Stomach (tissue), 8 donors: ENCODE measurements at regions not wholly inside any gene's neighbourhood (a gene's known extent, or its start where the extent isn't known, plus 50 kb on each side); places are given as distances from the start of the nearest gene placed in this dataset.
A peak's percentile ranks its signal among the peaks of the same experiment; 100 is the strongest.

Experiments used
- DNase-seq, 2 donors: peaks; one replicate each; pipeline versions ENCODE4 v3.0.0 to v3.0.0-alpha.2; 2013 to 2019
- H3K27ac ChIP-seq, 5 donors: fragments of 200-600 bp in 4 of 5; sonication (generic) in 4 of 5; one replicate each; pipeline ENCODE4 v1.5.1; 2013 to 2019; ENCODE audit warnings: mild to moderate bottlenecking in 1 of 5, moderate library complexity in 1 of 5
- H3K27me3 ChIP-seq, 3 donors: fragments of 200-600 bp; sonication (generic); one replicate each; pipeline ENCODE4 v1.5.1; 2017 to 2019; ENCODE audit warnings: mixed run types in 1 of 3
- H3K36me3 ChIP-seq, 4 donors: fragments of 200-600 bp; sonication (generic); 1 replicate in 3 of 4; 2 replicates in 1 of 4; pipeline ENCODE4 v1.5.1; 2016 to 2019
- H3K4me1 ChIP-seq, 4 donors: fragments of 200-600 bp; sonication (generic); one replicate each; pipeline ENCODE4 v1.5.1; 2016 to 2019
- H3K4me3 ChIP-seq, 4 donors: fragments of 200-600 bp; sonication (generic) in 3 of 4; one replicate each; pipeline ENCODE4 v1.5.1; 2016 to 2019; ENCODE audit warnings: mild to moderate bottlenecking in 1 of 4
- H3K9me3 ChIP-seq, 4 donors: fragments of 200-600 bp; sonication (generic); one replicate each; pipeline ENCODE4 v1.5.1; 2016 to 2019
- EP300 ChIP-seq: sonication (generic); formaldehyde crosslinking; IDR thresholded peaks from one replicate; pipeline ENCODE4 v1.6.1; 2017; ENCODE audit warnings: antibody characterized with exemption
- POLR2A ChIP-seq, 4 donors: fragments of 450-650 bp; IDR thresholded peaks; one replicate each; pipeline ENCODE4 v1.6.1; 2016; ENCODE audit warnings: antibody characterized with exemption in 4 of 4, control low read depth in 2 of 4, mild to moderate bottlenecking in 1 of 4, moderate library complexity in 1 of 4
- POLR2AphosphoS5 ChIP-seq, 3 donors: sonication (generic); formaldehyde crosslinking; IDR thresholded peaks; one replicate each; pipeline ENCODE4 v1.6.1; 2016; ENCODE audit warnings: antibody characterized with exemption in 3 of 3
- WGBS, 5 donors: extraction: QIAGEN DNeasy Blood & Tissue Kit in 3 of 5; methylation state at CpG; one replicate each; pipeline versions ENCODE4 v1.1.5 to v1.1.7; 2013 to 2018; 5-methylcytosine and 5-hydroxymethylcytosine counted together
- intact Hi-C: fragments of 100-400 bp; cut with DNase I; formaldehyde crosslinking; loops from one replicate; pipeline ENCODE4 v1.15.1; 2023; ENCODE audit warnings: low total_unique reads
- TF ChIP-seq, protein P1 (sequence below), 7 experiments: fragments of 450-650 bp in 4 of 7; fragments of 200-600 bp in 3 of 7; sonication (generic) in 3 of 7; IDR thresholded peaks; one replicate each; pipeline ENCODE4 v1.5.1; 2016 to 2019; ENCODE audit warnings: antibody characterized with exemption in 7 of 7, control low read depth in 2 of 7, mild to moderate bottlenecking in 1 of 7
- donor health status: healthy with polysubstance abuse.
- donor health status: Bipolar disorder and iron deficiency.
- donor health status: healthy.

DNA sequence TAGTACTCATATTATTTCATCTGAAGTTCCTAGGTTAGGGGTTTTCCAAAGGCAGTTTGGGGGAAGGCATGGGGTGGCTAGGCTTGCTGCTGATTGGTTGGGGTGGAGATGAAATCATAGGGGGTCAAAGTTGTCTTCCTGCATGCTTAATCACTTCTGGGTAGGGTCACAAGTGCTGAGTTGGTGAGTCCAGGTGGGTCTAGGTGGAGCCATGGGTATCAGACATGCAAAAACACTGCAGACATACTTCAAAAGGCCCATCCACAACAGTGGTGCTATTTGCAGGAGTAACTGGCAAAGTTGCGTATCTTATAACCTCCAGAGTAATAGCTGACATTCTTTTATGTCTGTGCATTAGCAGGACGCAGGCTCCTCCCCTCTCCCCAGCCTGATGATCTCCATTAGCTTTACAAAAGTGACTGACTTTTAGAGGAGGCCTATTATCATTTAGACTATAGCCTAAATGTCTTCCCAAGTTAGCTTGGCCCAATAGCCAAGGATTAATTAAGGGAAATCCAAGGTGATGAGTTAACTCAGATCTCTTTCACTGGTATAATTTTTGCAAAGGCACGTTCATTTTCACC lies 374.4 kb upstream of the PRMT6 start:
- Histone ChIP-seq H3K4me3 (no peak overlapping the region), H3K27ac (no peak overlapping the region), H3K36me3 (no peaks in the 10 kb centered on the region), H3K27me3 (no peaks in the 10 kb centered on the region), H3K4me1 (no peaks in the 10 kb centered on the region), H3K9me3 (no peaks in the 10 kb centered on the region)
- DNase-seq = no peak
- intact Hi-C loops = no loop called here
- no peak for TF ChIP-seq POLR2A (IDR thresholded peaks at IDR 0.05)
- TF ChIP-seq EP300 = no peak
- TF ChIP-seq POLR2AphosphoS5 (IDR thresholded peaks at IDR 0.05) = no peak
- TF ChIP-seq, protein P1, sequence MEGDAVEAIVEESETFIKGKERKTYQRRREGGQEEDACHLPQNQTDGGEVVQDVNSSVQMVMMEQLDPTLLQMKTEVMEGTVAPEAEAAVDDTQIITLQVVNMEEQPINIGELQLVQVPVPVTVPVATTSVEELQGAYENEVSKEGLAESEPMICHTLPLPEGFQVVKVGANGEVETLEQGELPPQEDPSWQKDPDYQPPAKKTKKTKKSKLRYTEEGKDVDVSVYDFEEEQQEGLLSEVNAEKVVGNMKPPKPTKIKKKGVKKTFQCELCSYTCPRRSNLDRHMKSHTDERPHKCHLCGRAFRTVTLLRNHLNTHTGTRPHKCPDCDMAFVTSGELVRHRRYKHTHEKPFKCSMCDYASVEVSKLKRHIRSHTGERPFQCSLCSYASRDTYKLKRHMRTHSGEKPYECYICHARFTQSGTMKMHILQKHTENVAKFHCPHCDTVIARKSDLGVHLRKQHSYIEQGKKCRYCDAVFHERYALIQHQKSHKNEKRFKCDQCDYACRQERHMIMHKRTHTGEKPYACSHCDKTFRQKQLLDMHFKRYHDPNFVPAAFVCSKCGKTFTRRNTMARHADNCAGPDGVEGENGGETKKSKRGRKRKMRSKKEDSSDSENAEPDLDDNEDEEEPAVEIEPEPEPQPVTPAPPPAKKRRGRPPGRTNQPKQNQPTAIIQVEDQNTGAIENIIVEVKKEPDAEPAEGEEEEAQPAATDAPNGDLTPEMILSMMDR (IDR thresholded peaks at IDR 0.05) = no peak
- WGBS, 5 donors = 58 to 89% (median 77%) methylated on average over 3 of the region's 3 CpGs

DNA sequence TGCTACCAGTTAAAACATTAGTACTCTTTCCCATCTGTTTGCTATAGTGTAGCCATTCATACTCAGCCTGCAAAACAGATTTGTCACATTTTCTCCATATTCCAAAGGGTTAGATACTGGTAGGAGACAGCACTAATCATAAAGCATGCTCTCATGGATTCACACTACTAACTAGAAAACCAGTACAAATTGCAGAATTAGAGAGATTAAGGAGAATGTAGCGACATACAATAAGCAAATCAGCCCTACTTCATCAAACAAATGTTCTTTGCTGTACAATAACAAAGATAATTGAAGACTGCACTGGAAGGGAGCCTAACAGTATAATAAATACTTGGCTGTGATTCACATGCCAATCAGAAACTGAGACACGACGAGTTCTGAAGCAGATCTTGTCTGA lies 368.0 kb upstream of the PRMT6 start:
- TF ChIP-seq, protein P1 (IDR thresholded peaks at IDR 0.05) = no peak
- TF ChIP-seq EP300 (no peak), POLR2AphosphoS5 (IDR thresholded peaks at IDR 0.05) (no peak), POLR2A (IDR thresholded peaks at IDR 0.05) (no peak)
- Histone ChIP-seq H3K27me3 (no peaks in the 10 kb centered on the region), H3K27ac (no peak overlapping the region), H3K9me3 (no peaks in the 10 kb centered on the region), H3K36me3 (no peaks in the 10 kb centered on the region), H3K4me3 (no peak overlapping the region), H3K4me1 (no peaks in the 10 kb centered on the region)
- 22 to 47% (median 46%) methylated on average over 3 of the region's 3 CpGs for WGBS, 5 donors
- DNase-seq = no peak
- intact Hi-C loops = no loop called here

DNA sequence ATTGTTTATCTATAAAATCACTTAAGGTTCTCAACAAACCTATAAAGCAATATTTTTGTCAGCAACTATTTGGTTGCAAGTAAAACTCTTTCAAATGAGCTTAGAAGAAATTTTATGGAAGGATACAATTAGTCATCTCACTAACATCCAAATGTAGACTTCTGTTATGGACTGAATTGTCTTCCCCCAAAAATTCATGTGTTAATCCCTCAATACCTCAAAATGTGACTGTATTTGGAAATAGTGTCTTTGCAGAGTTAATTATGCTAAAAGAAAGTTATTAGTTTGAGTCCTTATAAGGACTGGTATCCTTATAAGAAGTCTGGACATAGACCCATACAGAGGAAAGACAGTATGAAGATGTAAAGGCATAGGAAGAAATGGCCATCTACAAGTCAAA lies 357.8 kb upstream of the PRMT6 start:
- H3K4me3 ChIP-seq = no peak overlapping the region
- no peaks in the 10 kb centered on the region for H3K36me3 ChIP-seq
- no peaks in the 10 kb centered on the region for H3K27me3 ChIP-seq
- TF ChIP-seq, protein P1 (IDR thresholded peaks at IDR 0.05) = no peak
- TF ChIP-seq EP300 = no peak
- H3K4me1 ChIP-seq = no peaks in the 10 kb centered on the region
- intact Hi-C loops = no loop called here
- DNase-seq = no peak
- no peak overlapping the region for H3K27ac ChIP-seq
- no peaks in the 10 kb centered on the region for H3K9me3 ChIP-seq

DNA sequence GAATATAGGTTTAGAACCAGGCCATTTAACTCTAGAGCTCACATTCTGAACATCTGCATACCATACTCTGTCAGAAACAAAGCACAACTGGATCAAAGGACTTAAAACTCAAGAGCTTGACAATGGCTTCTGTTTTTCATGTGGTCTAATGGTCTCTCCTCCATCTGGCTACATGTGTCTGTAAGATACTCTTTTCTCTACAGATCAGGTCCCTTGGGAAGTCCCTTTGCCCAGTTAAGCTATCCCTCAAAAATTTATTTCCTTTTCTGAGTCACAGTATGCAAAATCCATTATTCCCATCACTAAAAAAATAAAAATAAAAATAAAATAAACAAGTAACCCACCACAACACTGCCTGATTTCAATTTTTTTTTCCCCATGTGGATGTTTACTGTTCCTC lies 357.0 kb upstream of the PRMT6 start:
- H3K36me3 ChIP-seq = no peaks in the 10 kb centered on the region
- no peak overlapping the region for H3K27ac ChIP-seq
- H3K4me3 ChIP-seq = no peak overlapping the region
- intact Hi-C loops = no loop called here
- no peak for DNase-seq
- no peaks in the 10 kb centered on the region for H3K27me3 ChIP-seq
- H3K4me1 ChIP-seq = no peaks in the 10 kb centered on the region
- no peaks in the 10 kb centered on the region for H3K9me3 ChIP-seq
- no peak for TF ChIP-seq POLR2AphosphoS5 (IDR thresholded peaks at IDR 0.05)
- TF ChIP-seq, protein P1 (IDR thresholded peaks at IDR 0.05) = no peak
- no peak for TF ChIP-seq EP300
- no peak for TF ChIP-seq POLR2A (IDR thresholded peaks at IDR 0.05)

DNA sequence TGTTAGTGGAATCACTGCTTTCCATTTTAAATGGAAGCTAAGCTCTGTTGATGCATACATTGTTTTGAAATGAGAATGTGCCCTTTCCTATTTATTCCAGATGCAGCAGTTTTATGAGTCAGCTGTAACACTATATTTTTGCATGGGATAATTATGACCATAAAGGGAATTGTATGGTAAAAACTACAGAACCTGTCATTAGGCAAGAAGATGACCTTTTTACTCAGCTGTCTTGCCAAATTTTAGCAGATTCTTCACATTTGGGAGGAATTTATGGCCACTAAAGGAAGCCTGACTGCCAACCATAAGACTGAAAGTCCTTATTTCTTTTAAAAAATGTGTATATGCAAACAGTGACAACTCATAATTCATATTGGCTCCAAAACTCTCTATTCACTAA lies 356.3 kb upstream of the PRMT6 start:
- TF ChIP-seq, protein P1 (IDR thresholded peaks at IDR 0.05) = no peak
- TF ChIP-seq EP300 = no peak
- TF ChIP-seq POLR2AphosphoS5 (IDR thresholded peaks at IDR 0.05) = no peak
- no peak for TF ChIP-seq POLR2A (IDR thresholded peaks at IDR 0.05)
- Histone ChIP-seq H3K4me3 (no peak overlapping the region), H3K36me3 (no peaks in the 10 kb centered on the region), H3K27me3 (no peaks in the 10 kb centered on the region), H3K27ac (no peak overlapping the region), H3K4me1 (no peaks in the 10 kb centered on the region), H3K9me3 (no peaks in the 10 kb centered on the region)
- peak in 1 of 2 donors; percentile 15 for DNase-seq
- intact Hi-C loops = no loop called here
